ENCODE measurements at regions not wholly inside any gene's neighbourhood (a gene's known extent, or its start where the extent isn't known, plus 50 kb on each side); places are given as distances from the start of the nearest gene placed in this dataset.
"Not testable (repeated sequence)": the region's sequence is repeated elsewhere in the genome, so short reads cannot be mapped to it uniquely, and the experiment has no call there.

GRCh38 chr2:128668946-128669345 is 350.3 kb upstream of the HS6ST1 start:
- H3K4me3 ChIP-seq (ENCODE audit: low read length), result no peak overlapping the region
- no peak for TF ChIP-seq CTCF (conservative IDR thresholded peaks at IDR 0.05; ENCODE audit: low read depth, low read length)
- DNase-seq (ENCODE audit: low read depth), result no peak

GRCh38 chr2:128670066-128670465 is 351.4 kb upstream of the HS6ST1 start:
- H3K4me3 ChIP-seq (ENCODE audit: low read length), result no peak overlapping the region
- DNase-seq (ENCODE audit: low read depth), result no peak
- TF ChIP-seq CTCF (conservative IDR thresholded peaks at IDR 0.05; ENCODE audit: low read depth, low read length), result no peak

- DNase-seq (ENCODE audit: low read depth); H3K4me3 ChIP-seq (ENCODE audit: low read length): not testable (repeated sequence)
These were observed 353.5 kb upstream of the HS6ST1 start for GRCh38 chr2:128671981-128672757.

GRCh38 chr2:128679680-128680079 is 361.0 kb upstream of the HS6ST1 start:
- not testable (repeated sequence) for DNase-seq (ENCODE audit: low read depth); H3K4me3 ChIP-seq (ENCODE audit: low read length)

GRCh38 chr2:128681507-128681906 is 362.8 kb upstream of the HS6ST1 start:
- no peak for DNase-seq (ENCODE audit: low read depth)
- no peak overlapping the region for H3K4me3 ChIP-seq (ENCODE audit: low read length)
- TF ChIP-seq CTCF (conservative IDR thresholded peaks at IDR 0.05; ENCODE audit: low read depth, low read length), result no peak

- no peak overlapping the region for H3K4me3 ChIP-seq (ENCODE audit: low read length)
- no peak for DNase-seq (ENCODE audit: low read depth)
- no peak for TF ChIP-seq CTCF (conservative IDR thresholded peaks at IDR 0.05; ENCODE audit: low read depth, low read length)
These were observed 363.6 kb upstream of the HS6ST1 start for GRCh38 chr2:128682266-128682665.

GRCh38 chr2:128682729-128683284 is 364.1 kb upstream of the HS6ST1 start:
- no peak for TF ChIP-seq CTCF (conservative IDR thresholded peaks at IDR 0.05; ENCODE audit: low read depth, low read length)

GRCh38 chr2:128684523-128684922 is 365.9 kb upstream of the HS6ST1 start:
- no peak for TF ChIP-seq CTCF (conservative IDR thresholded peaks at IDR 0.05; ENCODE audit: low read depth, low read length)
- H3K4me3 ChIP-seq (ENCODE audit: low read length), result no peak overlapping the region
- no peak for DNase-seq (ENCODE audit: low read depth)

More at GRCh38 chr2:128682729-128683284, 364.1 kb upstream of the HS6ST1 start:
- H3K4me3 ChIP-seq (ENCODE audit: low read length), result no peak overlapping the region
- no peak for DNase-seq (ENCODE audit: low read depth)

Data from retinal pigment epithelial cell (primary cell).